GM23338 (cell line): ENCODE measurements at regions not wholly inside any gene's neighbourhood (a gene's known extent, or its start where the extent isn't known, plus 50 kb on each side); places are given as distances from the start of the nearest gene placed in this dataset.

Source experiments
- ATAC-seq: fragments of 200-7000 bp; cut with Tn5 transposase; 3 replicates; pipeline ENCODE4 v1.9.1; 2020
- DNase-seq: peaks from one replicate; pipeline ENCODE4 v3.0.0-alpha.2; 2015; ENCODE audit warnings: low spot score
- H2AFZ ChIP-seq: fragments of 200-600 bp; sonication (generic); 2 replicates; pipeline ENCODE4 v1.8.0; 2016; ENCODE audit warnings: antibody characterized with exemption, mild to moderate bottlenecking, moderate library complexity
- H3F3A ChIP-seq: fragments of 200-600 bp; sonication (generic); replicated peaks from 2 replicates; pipeline ENCODE4 v1.8.0; 2017; ENCODE audit warnings: antibody characterized with exemption, mixed run types, low read depth
- H3K27ac ChIP-seq: fragments of 200-600 bp; sonication (generic); 2 replicates; pipeline ENCODE4 v1.6.1; 2016; ENCODE audit warnings: low read depth
- H3K27me3 ChIP-seq: fragments of 200-600 bp; sonication (generic); 2 replicates; pipeline ENCODE4 v1.8.0; 2016; ENCODE audit warnings: mild to moderate bottlenecking, mixed run types, moderate library complexity; ENCODE audit not compliant: insufficient read depth
- H3K36me3 ChIP-seq: fragments of 200-600 bp; sonication (generic); 2 replicates; pipeline ENCODE4 v1.8.0; 2016; ENCODE audit warnings: mild to moderate bottlenecking; ENCODE audit not compliant: insufficient read depth
- H3K4me1 ChIP-seq: fragments of 200-600 bp; sonication (generic); 2 replicates; pipeline ENCODE4 v1.8.0; 2016; ENCODE audit warnings: mild to moderate bottlenecking, moderate library complexity; ENCODE audit not compliant: insufficient read depth
- H3K4me2 ChIP-seq: fragments of 200-600 bp; sonication (generic); 2 replicates; pipeline ENCODE4 v1.7.1; 2017; ENCODE audit warnings: mixed run types
- H3K4me3 ChIP-seq: fragments of 200-600 bp; sonication (generic); 2 replicates; pipeline ENCODE4 v1.6.1; 2016; ENCODE audit warnings: mixed run types
- H3K79me2 ChIP-seq: fragments of 200-600 bp; sonication (generic); replicated peaks from 2 replicates; pipeline ENCODE4 v1.8.0; 2017; ENCODE audit warnings: mild to moderate bottlenecking; ENCODE audit not compliant: insufficient read depth
- H3K9me2 ChIP-seq: fragments of 200-600 bp; sonication (generic); 2 replicates; pipeline ENCODE4 v1.8.0; 2017; ENCODE audit not compliant: insufficient read depth
- H4K20me1 ChIP-seq: fragments of 200-600 bp; sonication (generic); replicated peaks from 2 replicates; pipeline ENCODE4 v1.8.0; 2017; ENCODE audit warnings: mild to moderate bottlenecking; ENCODE audit not compliant: insufficient read depth
- H3K27ac Mint-ChIP-seq: 2 replicates; pipeline ENCODE4 v1.8.0; 2020; ENCODE audit warnings: inconsistent platforms, mild to moderate bottlenecking, moderate library complexity, mixed read lengths
- H3K27me3 Mint-ChIP-seq: 3 replicates; pipeline ENCODE4 v1.8.0; 2022; ENCODE audit warnings: low read depth, mild to moderate bottlenecking, moderate library complexity, mixed read lengths, inconsistent platforms; ENCODE audit not compliant: insufficient read depth, poor library complexity
- H3K36me3 Mint-ChIP-seq: 3 replicates; pipeline ENCODE4 v1.8.0; 2021; ENCODE audit warnings: low read depth, mild to moderate bottlenecking, inconsistent platforms, moderate library complexity, mixed read lengths
- H3K4me1 Mint-ChIP-seq: 3 replicates; pipeline ENCODE4 v1.8.0; 2020; ENCODE audit warnings: mild to moderate bottlenecking, inconsistent platforms, mixed read lengths
- H3K4me3 Mint-ChIP-seq: 3 replicates; pipeline ENCODE4 v1.8.0; 2021; ENCODE audit warnings: moderate library complexity, mild to moderate bottlenecking, inconsistent platforms, mixed read lengths
- H3K9me3 Mint-ChIP-seq: 3 replicates; pipeline ENCODE4 v1.8.0; 2020; ENCODE audit warnings: moderate library complexity, mild to moderate bottlenecking, inconsistent platforms, mixed read lengths
- CREB1 ChIP-seq: fragments of 250-450 bp; sonication (Bioruptor Pico); IDR thresholded peaks from 2 replicates; pipeline ENCODE4 v1.5.0; 2020; ENCODE audit warnings: low read depth, mild to moderate bottlenecking, moderate library complexity
- ETS1 ChIP-seq: IDR thresholded peaks from 2 replicates; pipeline ENCODE4 v1.6.1; 2016; ENCODE audit warnings: antibody characterized with exemption
- EZH2 ChIP-seq: fragments of 200-600 bp; sonication (generic); IDR thresholded peaks from one replicate; pipeline ENCODE4 v1.8.0; 2017; ENCODE audit warnings: antibody characterized with exemption, mild to moderate bottlenecking, low read depth; ENCODE audit not compliant: unreplicated experiment
- EZH2phosphoT487 ChIP-seq: fragments of 200-600 bp; sonication (generic); IDR thresholded peaks from one replicate; pipeline ENCODE4 v1.8.1; 2018; ENCODE audit warnings: antibody characterized with exemption; ENCODE audit not compliant: unreplicated experiment
- POLR2AphosphoS5 ChIP-seq: IDR thresholded peaks from 2 replicates; pipeline ENCODE4 v1.6.1; 2016; ENCODE audit warnings: antibody characterized with exemption, low read depth
- STAT1 ChIP-seq: IDR thresholded peaks from one replicate; pipeline ENCODE4 v1.6.1; 2016; ENCODE audit warnings: antibody characterized with exemption; ENCODE audit not compliant: unreplicated experiment
- ZNF331 ChIP-seq: fragments of 250-450 bp; sonication (Bioruptor Pico); IDR thresholded peaks from 2 replicates; pipeline ENCODE4 v1.5.0; 2020; ENCODE audit warnings: low read depth, mild to moderate bottlenecking, moderate library complexity
- ZNF462 ChIP-seq: fragments of 250-450 bp; sonication (Bioruptor Pico); IDR thresholded peaks from 2 replicates; pipeline ENCODE4 v1.5.0; 2020; ENCODE audit warnings: mild to moderate bottlenecking, moderate library complexity
- TF ChIP-seq, protein P1 (sequence below): IDR thresholded peaks from one replicate; pipeline ENCODE4 v1.6.1; 2018; ENCODE audit warnings: antibody characterized with exemption; ENCODE audit not compliant: unreplicated experiment

DNA sequence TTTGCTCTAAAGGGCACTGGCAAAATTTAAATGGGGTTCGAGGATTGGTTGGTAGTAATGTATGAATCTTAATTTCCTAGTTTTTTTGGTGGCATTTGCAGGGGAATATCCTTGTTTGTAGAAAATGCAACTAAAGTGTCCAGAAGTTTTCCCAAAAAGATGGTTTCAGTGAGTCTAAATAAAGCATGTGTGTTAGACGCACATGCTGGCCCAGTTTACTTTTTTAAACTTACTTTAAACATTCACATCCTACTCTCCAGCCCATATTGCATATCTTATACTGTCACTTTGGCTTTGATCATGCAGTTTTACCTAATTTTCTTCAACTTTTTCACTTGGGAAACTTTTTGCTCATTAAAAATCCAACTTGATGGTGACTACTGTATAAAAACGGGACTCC, 744.0 kb upstream of the CELF2 start:
- H3K9me3 Mint-ChIP-seq: no peaks in the 10 kb centered on the region

More for the DNA sequence above, 744.0 kb upstream of the CELF2 start:
- H3K36me3 ChIP-seq: no peaks in the 10 kb centered on the region
- no peaks in the 10 kb centered on the region for H3K4me1 Mint-ChIP-seq
- H3K27me3 ChIP-seq: no peaks in the 10 kb centered on the region
- DNase-seq (no peak), ATAC-seq (no peak)
- no peaks in the 10 kb centered on the region for H3K79me2 ChIP-seq
- no peak overlapping the region for H3K4me3 ChIP-seq
- H3F3A ChIP-seq: no peaks in the 10 kb centered on the region
- no peak for TF ChIP-seq ETS1
- no peak for TF ChIP-seq POLR2AphosphoS5
- TF ChIP-seq STAT1: no peak
- TF ChIP-seq, protein P1, sequence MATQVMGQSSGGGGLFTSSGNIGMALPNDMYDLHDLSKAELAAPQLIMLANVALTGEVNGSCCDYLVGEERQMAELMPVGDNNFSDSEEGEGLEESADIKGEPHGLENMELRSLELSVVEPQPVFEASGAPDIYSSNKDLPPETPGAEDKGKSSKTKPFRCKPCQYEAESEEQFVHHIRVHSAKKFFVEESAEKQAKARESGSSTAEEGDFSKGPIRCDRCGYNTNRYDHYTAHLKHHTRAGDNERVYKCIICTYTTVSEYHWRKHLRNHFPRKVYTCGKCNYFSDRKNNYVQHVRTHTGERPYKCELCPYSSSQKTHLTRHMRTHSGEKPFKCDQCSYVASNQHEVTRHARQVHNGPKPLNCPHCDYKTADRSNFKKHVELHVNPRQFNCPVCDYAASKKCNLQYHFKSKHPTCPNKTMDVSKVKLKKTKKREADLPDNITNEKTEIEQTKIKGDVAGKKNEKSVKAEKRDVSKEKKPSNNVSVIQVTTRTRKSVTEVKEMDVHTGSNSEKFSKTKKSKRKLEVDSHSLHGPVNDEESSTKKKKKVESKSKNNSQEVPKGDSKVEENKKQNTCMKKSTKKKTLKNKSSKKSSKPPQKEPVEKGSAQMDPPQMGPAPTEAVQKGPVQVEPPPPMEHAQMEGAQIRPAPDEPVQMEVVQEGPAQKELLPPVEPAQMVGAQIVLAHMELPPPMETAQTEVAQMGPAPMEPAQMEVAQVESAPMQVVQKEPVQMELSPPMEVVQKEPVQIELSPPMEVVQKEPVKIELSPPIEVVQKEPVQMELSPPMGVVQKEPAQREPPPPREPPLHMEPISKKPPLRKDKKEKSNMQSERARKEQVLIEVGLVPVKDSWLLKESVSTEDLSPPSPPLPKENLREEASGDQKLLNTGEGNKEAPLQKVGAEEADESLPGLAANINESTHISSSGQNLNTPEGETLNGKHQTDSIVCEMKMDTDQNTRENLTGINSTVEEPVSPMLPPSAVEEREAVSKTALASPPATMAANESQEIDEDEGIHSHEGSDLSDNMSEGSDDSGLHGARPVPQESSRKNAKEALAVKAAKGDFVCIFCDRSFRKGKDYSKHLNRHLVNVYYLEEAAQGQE: no peak
- TF ChIP-seq CREB1: no peak
- TF ChIP-seq ZNF331 (CRISPR knock-in tag): no peak
- no peak for TF ChIP-seq ZNF462 (CRISPR knock-in tag)
- TF ChIP-seq EZH2phosphoT487: no peak
- no peak for TF ChIP-seq EZH2
- no peaks in the 10 kb centered on the region for H4K20me1 ChIP-seq
- no peak overlapping the region for H3K4me3 Mint-ChIP-seq
- no peaks in the 10 kb centered on the region for H3K27me3 Mint-ChIP-seq
- H3K27ac Mint-ChIP-seq: no peak overlapping the region
- H3K4me2 ChIP-seq: no peak overlapping the region
- no peaks in the 10 kb centered on the region for H3K9me2 ChIP-seq
- no peaks in the 10 kb centered on the region for H3K36me3 Mint-ChIP-seq
- H3K27ac ChIP-seq: no peak overlapping the region
- H2AFZ ChIP-seq: no peak overlapping the region
- H3K4me1 ChIP-seq: no peaks in the 10 kb centered on the region
